ENCODE measurements at regions not wholly inside any gene's neighbourhood (a gene's known extent, or its start where the extent isn't known, plus 50 kb on each side); places are given as distances from the start of the nearest gene placed in this dataset.

- H3K4me1 Mint-ChIP-seq, result peaks cover 52% of the 10 kb centered on the region
- no peak for ATAC-seq
- TF ChIP-seq ZNF423 (CRISPR knock-in tag; IDR thresholded peaks at IDR 0.05) (no peak), GRHL2 (CRISPR knock-in tag; IDR thresholded peaks at IDR 0.05; ENCODE audit: insufficient replicate concordance, severe bottlenecking) (no peak), SMAD4 (CRISPR knock-in tag; IDR thresholded peaks at IDR 0.05) (no peak), FOXJ3 (CRISPR knock-in tag; IDR thresholded peaks at IDR 0.05; ENCODE audit: borderline replicate concordance) (no peak), ZBTB43 (CRISPR knock-in tag; IDR thresholded peaks at IDR 0.05) (no peak), ZNF219 (CRISPR knock-in tag; IDR thresholded peaks at IDR 0.05; ENCODE audit: borderline replicate concordance) (no peak), TEAD4 (CRISPR knock-in tag; IDR thresholded peaks at IDR 0.05) (no peak), IRF2 (CRISPR knock-in tag; IDR thresholded peaks at IDR 0.05; ENCODE audit: borderline replicate concordance, low read depth) (no peak), ZNF281 (CRISPR knock-in tag; IDR thresholded peaks at IDR 0.05) (no peak), CREM (CRISPR knock-in tag; IDR thresholded peaks at IDR 0.05) (no peak), ELF4 (CRISPR knock-in tag; IDR thresholded peaks at IDR 0.05; ENCODE audit: low read depth) (no peak)
- TF ChIP-seq, protein P1, sequence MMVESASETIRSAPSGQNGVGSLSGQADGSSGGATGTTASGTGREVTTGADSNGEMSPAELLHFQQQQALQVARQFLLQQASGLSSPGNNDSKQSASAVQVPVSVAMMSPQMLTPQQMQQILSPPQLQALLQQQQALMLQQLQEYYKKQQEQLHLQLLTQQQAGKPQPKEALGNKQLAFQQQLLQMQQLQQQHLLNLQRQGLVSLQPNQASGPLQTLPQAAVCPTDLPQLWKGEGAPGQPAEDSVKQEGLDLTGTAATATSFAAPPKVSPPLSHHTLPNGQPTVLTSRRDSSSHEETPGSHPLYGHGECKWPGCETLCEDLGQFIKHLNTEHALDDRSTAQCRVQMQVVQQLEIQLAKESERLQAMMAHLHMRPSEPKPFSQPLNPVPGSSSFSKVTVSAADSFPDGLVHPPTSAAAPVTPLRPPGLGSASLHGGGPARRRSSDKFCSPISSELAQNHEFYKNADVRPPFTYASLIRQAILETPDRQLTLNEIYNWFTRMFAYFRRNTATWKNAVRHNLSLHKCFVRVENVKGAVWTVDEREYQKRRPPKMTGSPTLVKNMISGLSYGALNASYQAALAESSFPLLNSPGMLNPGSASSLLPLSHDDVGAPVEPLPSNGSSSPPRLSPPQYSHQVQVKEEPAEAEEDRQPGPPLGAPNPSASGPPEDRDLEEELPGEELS (CRISPR knock-in tag; IDR thresholded peaks at IDR 0.05), result no peak
These were observed 398.2 kb upstream of the WWC1 start for GRCh38 chr5:167893271-167893670.

DNA sequence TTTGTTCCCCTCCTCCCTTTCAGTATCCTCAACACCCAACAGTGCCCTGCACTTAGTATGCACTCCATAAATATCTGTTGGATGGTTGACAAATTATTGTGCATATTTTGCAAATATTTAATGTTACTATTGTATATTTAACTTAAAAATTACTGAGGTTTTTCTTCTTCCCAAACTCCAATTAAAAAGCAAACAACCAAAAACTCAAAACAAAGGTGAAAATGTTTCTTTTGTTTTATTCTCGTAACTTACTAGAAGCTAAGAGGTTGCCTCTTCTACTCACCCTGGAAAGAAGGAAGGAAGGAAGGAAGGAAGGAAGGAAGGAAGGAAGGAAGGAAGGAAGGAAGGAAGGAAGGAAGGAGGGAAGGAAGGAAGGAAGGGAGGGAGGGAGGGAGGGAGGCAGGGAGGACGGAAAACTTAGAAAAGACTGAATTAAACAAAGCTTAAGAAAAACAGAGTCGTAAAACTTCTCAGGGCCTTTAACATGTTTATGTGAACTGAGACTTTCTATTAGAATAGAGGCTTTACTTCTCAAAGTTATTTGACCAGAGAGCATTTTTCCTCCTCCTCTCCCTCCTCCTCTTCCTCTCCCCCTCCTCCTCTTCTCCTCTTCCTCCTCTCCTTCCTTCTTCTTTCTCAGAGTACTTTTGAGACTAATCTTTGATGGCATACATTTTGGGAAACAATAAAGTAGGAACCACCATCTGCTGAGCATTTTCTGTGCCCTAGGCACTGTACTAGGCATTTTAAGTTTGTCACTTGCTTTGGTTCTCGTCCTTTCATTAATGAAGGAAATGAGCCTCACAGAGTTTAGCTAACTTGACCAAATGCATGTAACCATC lies 396.6 kb upstream of the WWC1 start:
- ChIA-PET CTCF (no interaction called here), POLR2A (no interaction called here)
- ATAC-seq, result no peak
- peaks cover 4% of the 10 kb centered on the region for H3K27me3 Mint-ChIP-seq (ENCODE audit: low read depth)
- no peak overlapping the region for H3K4me3 Mint-ChIP-seq
- peaks cover 4% of the 10 kb centered on the region; the same call in 1 of the 2 replicates for H3K9me3 Mint-ChIP-seq
- no peaks in the 10 kb centered on the region for H3K36me3 Mint-ChIP-seq
- DNase-seq (ENCODE audit: low spot score), result no peak
- H3K4me1 Mint-ChIP-seq, result peaks cover 51% of the 10 kb centered on the region
- no peak overlapping the region for H3K27ac Mint-ChIP-seq
- TF ChIP-seq ATF3 (CRISPR knock-in tag; conservative IDR thresholded peaks at IDR 0.05) (no peak), IRF2 (CRISPR knock-in tag; IDR thresholded peaks at IDR 0.05; ENCODE audit: borderline replicate concordance, low read depth) (no peak), MYBL2 (CRISPR knock-in tag; IDR thresholded peaks at IDR 0.05) (no peak), NFYB (CRISPR knock-in tag; conservative IDR thresholded peaks at IDR 0.05; ENCODE audit: low read depth) (no peak), E2F1 (CRISPR knock-in tag; IDR thresholded peaks at IDR 0.05) (no peak), ZNF263 (CRISPR knock-in tag; IDR thresholded peaks at IDR 0.05; ENCODE audit: low read depth) (no peak), RELA (CRISPR knock-in tag; IDR thresholded peaks at IDR 0.05; ENCODE audit: borderline replicate concordance) (no peak), ZNF396 (CRISPR knock-in tag; IDR thresholded peaks at IDR 0.05; ENCODE audit: borderline replicate concordance) (no peak), EMX1 (CRISPR knock-in tag; IDR thresholded peaks at IDR 0.05) (no peak), TCF7 (CRISPR knock-in tag; IDR thresholded peaks at IDR 0.05; ENCODE audit: low read depth) (no peak), GRHL2 (CRISPR knock-in tag; IDR thresholded peaks at IDR 0.05; ENCODE audit: insufficient replicate concordance, severe bottlenecking) (no peak), ZBTB21 (CRISPR knock-in tag; IDR thresholded peaks at IDR 0.05; ENCODE audit: borderline replicate concordance) (no peak), SMAD3 (CRISPR knock-in tag; IDR thresholded peaks at IDR 0.05; ENCODE audit: borderline replicate concordance) (no peak), NR3C1 (CRISPR knock-in tag; conservative IDR thresholded peaks at IDR 0.05; ENCODE audit: low read depth) (no peak), ATF1 (CRISPR knock-in tag; IDR thresholded peaks at IDR 0.05) (no peak)
- TF ChIP-seq, protein P1 (CRISPR knock-in tag; IDR thresholded peaks at IDR 0.05), result no peak

More at GRCh38 chr5:167893271-167893670, 398.2 kb upstream of the WWC1 start:
- Mint-ChIP-seq H3K9me3 (peaks cover 4% of the 10 kb centered on the region; the same call in 1 of the 2 replicates), H3K27me3 (ENCODE audit: low read depth) (peaks cover 4% of the 10 kb centered on the region), H3K4me3 (no peak overlapping the region), H3K27ac (no peak overlapping the region), H3K36me3 (no peaks in the 10 kb centered on the region)
- no peak for DNase-seq (ENCODE audit: low spot score)
- CTCF ChIA-PET, result no interaction called here
- POLR2A ChIA-PET, result no interaction called here
